OCI-LY7 (cell line): ENCODE measurements at regions not wholly inside any gene's neighbourhood (a gene's known extent, or its start where the extent isn't known, plus 50 kb on each side); places are given as distances from the start of the nearest gene placed in this dataset.

Source experiments
- BruUV-seq: library from RNA; stranded (reverse); fragments of 400-500 nt; replicated peaks from 2 replicates; lab custom pipeline; 2021; lab: Mats Ljungman, UMichigan
- CTCF ChIA-PET: fragments of 300-600 bp; sonication (Branson Sonifier 250); formaldehyde crosslinking; loops from one replicate; lab custom pipeline; 2022; ENCODE audit warnings: antibody characterized with exemption; ENCODE audit not compliant: unreplicated experiment; lab: Charles Lee
- POLR2A ChIA-PET: fragments of 300-600 bp; sonication (Branson Sonifier 250); formaldehyde crosslinking; loops from one replicate; lab custom pipeline; 2022; ENCODE audit warnings: antibody characterized with exemption; lab: Charles Lee
- DNase-seq: peaks from one replicate; pipeline ENCODE4 v3.0.0-alpha.2; 2015; ENCODE audit warnings: low spot score
- H2AFZ ChIP-seq: fragments of 200-600 bp; sonication (generic), shearing (Covaris generic); 2 replicates; pipeline ENCODE4 v1.6.1; 2014; ENCODE audit warnings: mild to moderate bottlenecking, antibody characterized with exemption, low read length, moderate library complexity
- H3K27ac ChIP-seq: fragments of 200-600 bp; sonication (generic); 2 replicates; pipeline ENCODE4 v1.5.1; 2014; ENCODE audit warnings: mixed run types, low read depth, mild to moderate bottlenecking, moderate library complexity, low read length, inconsistent platforms; ENCODE audit not compliant: poor library complexity, severe bottlenecking
- H3K36me3 ChIP-seq: fragments of 200-600 bp; sonication (generic); 2 replicates; pipeline ENCODE4 v1.6.1; 2014; ENCODE audit warnings: mild to moderate bottlenecking, antibody characterized with exemption, low read length, moderate library complexity, mixed read lengths; ENCODE audit not compliant: insufficient read depth
- H3K4me1 ChIP-seq: fragments of 200-600 bp; sonication (generic); 2 replicates; pipeline ENCODE4 v1.5.1; 2014; ENCODE audit warnings: mild to moderate bottlenecking, low read length; ENCODE audit not compliant: insufficient read depth, poor library complexity, severe bottlenecking
- H3K4me2 ChIP-seq: fragments of 200-600 bp; sonication (generic); 2 replicates; pipeline ENCODE4 v1.6.1; 2014; ENCODE audit warnings: mild to moderate bottlenecking, low read length
- H3K4me3 ChIP-seq: fragments of 200-600 bp; sonication (generic); 2 replicates; pipeline ENCODE4 v1.5.1; 2014; ENCODE audit warnings: mild to moderate bottlenecking, low read depth, low read length; ENCODE audit not compliant: poor library complexity, severe bottlenecking
- H3K79me2 ChIP-seq: fragments of 200-600 bp; sonication (generic); 2 replicates; pipeline ENCODE4 v1.6.1; 2016; ENCODE audit warnings: low read depth, mild to moderate bottlenecking, low read length, moderate library complexity, mixed read lengths; ENCODE audit not compliant: insufficient read depth
- H3K9me2 ChIP-seq: fragments of 200-600 bp; sonication (generic); 2 replicates; pipeline ENCODE4 v1.6.1; 2016; ENCODE audit warnings: mild to moderate bottlenecking, low read length, mixed read lengths; ENCODE audit not compliant: insufficient read depth
- H3K9me3 ChIP-seq: fragments of 200-600 bp; sonication (generic); 2 replicates; pipeline ENCODE4 v1.6.1; 2014; ENCODE audit warnings: mild to moderate bottlenecking, mixed run types, low read length, mixed read lengths
- H4K20me1 ChIP-seq: fragments of 200-600 bp; sonication (generic); 2 replicates; pipeline ENCODE4 v1.6.1; 2014; ENCODE audit warnings: mild to moderate bottlenecking, antibody characterized with exemption, low read length, moderate library complexity, mixed read lengths; ENCODE audit not compliant: insufficient read depth
- CTCF ChIP-seq: fragments of 200-600 bp; sonication (generic); conservative IDR thresholded peaks from 2 replicates; pipeline ENCODE4 v1.5.1; 2014; ENCODE audit warnings: mild to moderate bottlenecking, antibody characterized with exemption, low read length, moderate library complexity, mixed read lengths
- EZH2phosphoT487 ChIP-seq: fragments of 200-600 bp; sonication (generic); IDR thresholded peaks from 2 replicates; pipeline ENCODE4 v1.6.1; 2018; ENCODE audit warnings: low read depth, borderline replicate concordance, mild to moderate bottlenecking, mixed run types, antibody characterized with exemption, low read length, moderate library complexity, mixed read lengths
- intact Hi-C: fragments of 100-400 bp; cut with micrococcal nuclease; formaldehyde crosslinking; loops from one replicate; pipeline ENCODE4 v1.10.0; 2022; ENCODE audit not compliant: unreplicated experiment

- no peaks in the 10 kb centered on the region for H3K4me1 ChIP-seq
- H3K79me2 ChIP-seq, result no peaks in the 10 kb centered on the region
- H3K4me2 ChIP-seq, result no peak overlapping the region
- ChIA-PET POLR2A (no interaction called here), CTCF (interaction anchor here (0.6 kb wide), 1 partner anchor 1786 kb away, joined by 5 read pairs; no protein-coding TSS in a partner anchor)
- H3K9me3 ChIP-seq, result no peaks in the 10 kb centered on the region
- H3K9me2 ChIP-seq, result no peaks in the 10 kb centered on the region
- TF ChIP-seq CTCF, result no peak
- no peak for TF ChIP-seq EZH2phosphoT487
- H3K4me3 ChIP-seq, result no peak overlapping the region
- no peak for DNase-seq
- H3K36me3 ChIP-seq, result no peaks in the 10 kb centered on the region
- no peak overlapping the region for H3K27ac ChIP-seq
- no TSS peak for BruUV-seq
- intact Hi-C loops, result loop anchor here (5.0 kb wide), 1 partner anchor 1047 kb away; no protein-coding TSS in a partner anchor
- no peaks in the 10 kb centered on the region for H4K20me1 ChIP-seq
- H2AFZ ChIP-seq, result no peak overlapping the region
Measured at GRCh38 chr12:130014485-130014807, 110.6 kb upstream of the TMEM132D start.

GRCh38 chr12:130016194-130016593, 112.4 kb upstream of the TMEM132D start:
- no peak for DNase-seq
- H3K4me3 ChIP-seq, result no peak overlapping the region
- H3K36me3 ChIP-seq, result no peaks in the 10 kb centered on the region
- TF ChIP-seq CTCF, result no peak
- no peak for TF ChIP-seq EZH2phosphoT487
- no peaks in the 10 kb centered on the region for H3K79me2 ChIP-seq
- H2AFZ ChIP-seq, result no peak overlapping the region
- H3K9me3 ChIP-seq, result no peaks in the 10 kb centered on the region
- H3K9me2 ChIP-seq, result no peaks in the 10 kb centered on the region
- BruUV-seq, result no TSS peak
- intact Hi-C loops, result no loop called here
- no peaks in the 10 kb centered on the region for H3K4me1 ChIP-seq
- H4K20me1 ChIP-seq, result no peaks in the 10 kb centered on the region
- H3K4me2 ChIP-seq, result no peak overlapping the region
- H3K27ac ChIP-seq, result no peak overlapping the region
- ChIA-PET POLR2A (no interaction called here), CTCF (no interaction called here)

GRCh38 chr12:130016986-130017385, 113.2 kb upstream of the TMEM132D start:
- H3K9me2 ChIP-seq, result no peaks in the 10 kb centered on the region
- no TSS peak for BruUV-seq
- H3K4me2 ChIP-seq, result no peak overlapping the region
- TF ChIP-seq EZH2phosphoT487 (no peak), CTCF (no peak)
- no peak overlapping the region for H3K27ac ChIP-seq
- intact Hi-C loops, result no loop called here
- H3K4me3 ChIP-seq, result no peak overlapping the region
- DNase-seq, result no peak
- no peaks in the 10 kb centered on the region for H3K4me1 ChIP-seq
- no peaks in the 10 kb centered on the region for H3K36me3 ChIP-seq
- H2AFZ ChIP-seq, result no peak overlapping the region
- H3K9me3 ChIP-seq, result no peaks in the 10 kb centered on the region
- H4K20me1 ChIP-seq, result no peaks in the 10 kb centered on the region
- no peaks in the 10 kb centered on the region for H3K79me2 ChIP-seq
- ChIA-PET CTCF (no interaction called here), POLR2A (no interaction called here)
